K562 (cell line): ENCODE measurements at regions not wholly inside any gene's neighbourhood (a gene's known extent, or its start where the extent isn't known, plus 50 kb on each side); places are given as distances from the start of the nearest gene placed in this dataset.

ENCODE experiments used
- ATAC-seq: fragments of 200-7000 bp; cut with Tn5 transposase; 3 replicates; pipeline ENCODE4 v1.9.1; 2020; ENCODE audit warnings: moderate library complexity
- BruUV-seq: library from RNA; stranded (reverse); fragments of 400-500 nt; replicated peaks from 2 replicates; lab custom pipeline; 2021; lab: Mats Ljungman, UMichigan
- CTCF ChIA-PET: fragments of 300-600 bp; formaldehyde crosslinking; extraction: SDS; loops from one replicate; lab custom pipeline; 2021; ENCODE audit warnings: low intra/inter-chr PET ratio; lab: Yijun Ruan, JAX
- POLR2A ChIA-PET: fragments of 300-600, 350-650 bp; sonication (Branson Sonifier 250); formaldehyde crosslinking; extraction: SDS; loops from one replicate; lab custom pipeline; 2021; ENCODE audit warnings: antibody characterized with exemption, inconsistent platforms; lab: Yijun Ruan, JAX
- DNase-seq, 4 experiments: peaks; one replicate each; pipeline versions ENCODE4 v3.0.0 to v3.0.0-alpha.2; 2011 to 2018; ENCODE audit warnings: low spot score in 3 of 4, mixed read lengths in 3 of 4; ENCODE audit errors: extremely low read depth in 1 of 4
- FAIRE-seq: peaks from 2 replicates; lab custom pipeline; 2011; peaks lifted over from hg19 to GRCh38; lab: Jason Lieb, UNC
- H2AFZ ChIP-seq: 2 replicates; pipeline ENCODE4 v1.6.0; 2011; ENCODE audit warnings: low read depth, low read length, control low read depth, inconsistent platforms
- H3K27ac ChIP-seq: fragments of 200-600 bp; 3 replicates; pipeline ENCODE4 v1.8.0; 2011; ENCODE audit warnings: low read depth, mild to moderate bottlenecking, control low read depth, inconsistent platforms, low read length, moderate library complexity, mixed read lengths; ENCODE audit errors: extremely low read depth
- H3K27me3 ChIP-seq, 2 experiments: fragments of 300-600 bp in 1 of 2; 2 replicates in 1 of 2; 3 replicates in 1 of 2; pipeline versions ENCODE4 v1.6.0 to v1.8.0; 2011; ENCODE audit warnings: inconsistent platforms in 2 of 2, low read length in 2 of 2, mild to moderate bottlenecking in 1 of 2, mixed read lengths in 1 of 2, moderate library complexity in 1 of 2; ENCODE audit not compliant: control insufficient read depth in 2 of 2, insufficient read depth in 2 of 2
- H3K36me3 ChIP-seq: fragments of 300-600 bp; 3 replicates; pipeline ENCODE4 v1.8.0; 2011; ENCODE audit warnings: mild to moderate bottlenecking, low read length, inconsistent platforms; ENCODE audit not compliant: control insufficient read depth, insufficient read depth
- H3K4me1 ChIP-seq, 2 experiments: fragments of 200-600 bp in 1 of 2; replicated peaks in 1 of 2; 2 replicates in 1 of 2; 3 replicates in 1 of 2; pipeline versions ENCODE4 v1.5.1 to v1.8.0; 2011; ENCODE audit warnings: inconsistent platforms in 2 of 2, low read length in 2 of 2, mild to moderate bottlenecking in 1 of 2, mixed read lengths in 1 of 2, moderate library complexity in 1 of 2; ENCODE audit not compliant: control insufficient read depth in 2 of 2, insufficient read depth in 2 of 2
- H3K4me2 ChIP-seq: 2 replicates; pipeline ENCODE4 v1.6.1; 2011; ENCODE audit warnings: low read length, control low read depth, inconsistent platforms, mixed read lengths; ENCODE audit not compliant: insufficient read depth
- H3K4me3 ChIP-seq: fragments of 200-600 bp; sonication (generic), shearing (Covaris generic); 2 replicates; pipeline ENCODE4 v1.5.1; 2016; ENCODE audit warnings: control low read depth, inconsistent platforms
- H3K79me2 ChIP-seq: fragments of 200-600 bp; 3 replicates; pipeline ENCODE4 v1.8.0; 2011; ENCODE audit warnings: low read length, inconsistent platforms; ENCODE audit not compliant: control insufficient read depth, insufficient read depth
- H3K9ac ChIP-seq, 2 experiments: 2 replicates each; pipeline versions ENCODE4 v1.6.0 to v1.6.1; 2011; ENCODE audit warnings: low read depth in 2 of 2, low read length in 2 of 2, control low read depth in 1 of 2, inconsistent platforms in 1 of 2, mild to moderate bottlenecking in 1 of 2, mixed read lengths in 1 of 2; ENCODE audit not compliant: insufficient read depth in 1 of 2
- H3K9me1 ChIP-seq: one replicate; pipeline ENCODE4 v1.6.0; 2011; ENCODE audit warnings: inconsistent platforms, mild to moderate bottlenecking, low read length, moderate library complexity; ENCODE audit not compliant: control insufficient read depth, insufficient read depth
- H3K9me3 ChIP-seq: replicated peaks from 2 replicates; pipeline ENCODE4 v1.5.1; 2011; ENCODE audit warnings: low read depth, low read length, inconsistent platforms; ENCODE audit not compliant: control insufficient read depth, insufficient read depth
- H4K20me1 ChIP-seq: replicated peaks from 2 replicates; pipeline ENCODE4 v1.6.1; 2011; ENCODE audit warnings: low read length, inconsistent platforms, mixed read lengths; ENCODE audit not compliant: control insufficient read depth, insufficient read depth
- ARHGAP35 ChIP-seq: fragments of 450-650 bp; IDR thresholded peaks from 2 replicates; pipeline ENCODE4 v1.6.1; 2018; ENCODE audit not compliant: partially characterized antibody
- ATF7 ChIP-seq: fragments of 450-650 bp; IDR thresholded peaks from 2 replicates; pipeline ENCODE4 v1.7.1; 2014; ENCODE audit warnings: mild to moderate bottlenecking, moderate library complexity
- CAMTA2 ChIP-seq: fragments of 250-450 bp; sonication (Bioruptor Pico); conservative IDR thresholded peaks from 2 replicates; pipeline ENCODE4 v1.5.1; 2022
- EHMT2 ChIP-seq: fragments of 450-650 bp; IDR thresholded peaks from 2 replicates; pipeline ENCODE4 v1.6.1; 2018; ENCODE audit warnings: antibody characterized with exemption
- FUS ChIP-seq: fragments of 200-400 bp; formaldehyde crosslinking; optimal IDR thresholded peaks from 2 replicates; pipeline ENCODE3; 2017; ENCODE audit warnings: low read depth, low read length
- HLTF ChIP-seq: fragments of 450-650 bp; IDR thresholded peaks from 2 replicates; pipeline ENCODE4 v1.6.1; 2016
- KLF10 ChIP-seq: fragments of 250-450 bp; sonication (Bioruptor Pico); IDR thresholded peaks from 2 replicates; pipeline ENCODE4 v1.6.1; 2021; ENCODE audit warnings: matching md5 sums
- PML ChIP-seq: IDR thresholded peaks from 2 replicates; pipeline ENCODE4 v1.6.1; 2012; ENCODE audit warnings: low read length, inconsistent platforms
- RFX7 ChIP-seq: fragments of 250-450 bp; sonication (Bioruptor Pico); IDR thresholded peaks from 2 replicates; pipeline ENCODE4 v1.5.1; 2021; ENCODE audit warnings: mild to moderate bottlenecking
- SIRT6 ChIP-seq: IDR thresholded peaks from one replicate; pipeline ENCODE4 v1.6.1; 2012; ENCODE audit warnings: low read depth, mild to moderate bottlenecking, control low read depth, inconsistent platforms, low read length, moderate library complexity
- SMARCA4 ChIP-seq: fragments of 450-650 bp; IDR thresholded peaks from 2 replicates; pipeline ENCODE4 v1.6.1; 2016
- SP2 ChIP-seq: IDR thresholded peaks from 2 replicates; pipeline ENCODE4 v1.6.1; 2011; ENCODE audit warnings: mild to moderate bottlenecking, low read depth, low read length, moderate library complexity; ENCODE audit not compliant: poor library complexity, severe bottlenecking; ENCODE audit errors: extremely low read depth
- ZFP1 ChIP-seq: fragments of 450-650 bp; formaldehyde crosslinking; IDR thresholded peaks from 2 replicates; pipeline ENCODE4 v1.4.0; 2020; ENCODE audit warnings: mild to moderate bottlenecking, mixed read lengths
- ZNF133 ChIP-seq: fragments of 250-450 bp; sonication (Bioruptor Pico); IDR thresholded peaks from 2 replicates; pipeline ENCODE4 v1.4.0; 2020; ENCODE audit warnings: mild to moderate bottlenecking
- WGBS: fragments of 100-300 bp; shearing (Covaris generic); methylation state at CpG from one replicate; pipeline ENCODE4 v1.1.6; 2016; ENCODE audit warnings: low coverage, mixed read lengths; ENCODE audit not compliant: insufficient coverage; ENCODE audit errors: missing lambda C conversion rate; 5-methylcytosine and 5-hydroxymethylcytosine counted together
- in situ Hi-C: fragments of 300-500 bp; cut with MboI; formaldehyde crosslinking; loops from 4 replicates; pipeline ENCODE4 v1.15.0; 2018; ENCODE audit warnings: inconsistent platforms, mixed read lengths
- intact Hi-C: fragments of 100-400 bp; cut with micrococcal nuclease; formaldehyde crosslinking; loops from 2 replicates; pipeline ENCODE4 v1.14.2; 2022
- TF ChIP-seq, protein P1 (sequence below): IDR thresholded peaks from 2 replicates; pipeline ENCODE4 v1.6.1; 2014; ENCODE audit warnings: antibody characterized with exemption
- TF ChIP-seq, protein P2 (sequence below): fragments of 200-800 bp; sonication (Bioruptor generic); IDR thresholded peaks from 2 replicates; pipeline ENCODE4 v1.6.1; 2017; ENCODE audit warnings: missing genetic modification characterization, missing compliant biosample characterization
- TF ChIP-seq, protein P3 (sequence below): fragments of 450-650 bp; IDR thresholded peaks from 2 replicates; pipeline ENCODE4 v1.6.1; 2016; ENCODE audit warnings: antibody characterized with exemption
- TF ChIP-seq, protein P4 (sequence below): fragments of 250-450 bp; sonication (Bioruptor Pico); IDR thresholded peaks from 2 replicates; pipeline ENCODE4 v1.8.0; 2021; ENCODE audit warnings: moderate library complexity, mild to moderate bottlenecking, inconsistent platforms

DNA sequence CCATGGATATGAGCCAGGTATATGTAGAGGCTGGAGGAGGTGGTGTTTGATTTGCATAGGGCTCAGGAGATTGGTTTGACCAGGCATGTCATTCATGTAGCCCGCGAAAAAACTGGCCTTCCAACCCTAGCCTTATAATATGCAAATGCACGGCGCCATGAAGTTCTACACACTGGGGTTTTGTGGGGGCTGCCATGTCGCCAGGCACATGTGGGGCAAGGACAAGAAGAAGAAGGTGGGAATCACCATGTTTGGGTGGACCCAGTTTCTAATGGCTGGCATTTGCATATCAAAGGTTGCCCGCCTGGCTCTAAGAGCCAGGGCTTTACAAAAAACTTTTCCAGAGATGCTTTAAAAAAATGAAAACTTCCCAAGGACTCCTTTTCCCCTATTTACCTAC is 1251.0 kb downstream of the PCDH18 start:
- DNase-seq (no peak), FAIRE-seq (no peak)
- Histone ChIP-seq H3K4me2 (no peak overlapping the region), H3K9me1 (no peaks in the 10 kb centered on the region), H3K79me2 (no peaks in the 10 kb centered on the region)
- CTCF ChIA-PET, result no interaction called here
- TF ChIP-seq KLF10 (CRISPR knock-in tag), result no peak
- TF ChIP-seq RFX7 (CRISPR knock-in tag), result no peak
- TF ChIP-seq EHMT2, result no peak
- TF ChIP-seq, protein P1, sequence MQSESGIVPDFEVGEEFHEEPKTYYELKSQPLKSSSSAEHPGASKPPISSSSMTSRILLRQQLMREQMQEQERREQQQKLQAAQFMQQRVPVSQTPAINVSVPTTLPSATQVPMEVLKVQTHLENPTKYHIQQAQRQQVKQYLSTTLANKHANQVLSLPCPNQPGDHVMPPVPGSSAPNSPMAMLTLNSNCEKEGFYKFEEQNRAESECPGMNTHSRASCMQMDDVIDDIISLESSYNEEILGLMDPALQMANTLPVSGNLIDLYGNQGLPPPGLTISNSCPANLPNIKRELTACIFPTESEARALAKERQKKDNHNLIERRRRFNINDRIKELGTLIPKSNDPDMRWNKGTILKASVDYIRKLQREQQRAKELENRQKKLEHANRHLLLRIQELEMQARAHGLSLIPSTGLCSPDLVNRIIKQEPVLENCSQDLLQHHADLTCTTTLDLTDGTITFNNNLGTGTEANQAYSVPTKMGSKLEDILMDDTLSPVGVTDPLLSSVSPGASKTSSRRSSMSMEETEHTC, result no peak
- TF ChIP-seq, protein P2, sequence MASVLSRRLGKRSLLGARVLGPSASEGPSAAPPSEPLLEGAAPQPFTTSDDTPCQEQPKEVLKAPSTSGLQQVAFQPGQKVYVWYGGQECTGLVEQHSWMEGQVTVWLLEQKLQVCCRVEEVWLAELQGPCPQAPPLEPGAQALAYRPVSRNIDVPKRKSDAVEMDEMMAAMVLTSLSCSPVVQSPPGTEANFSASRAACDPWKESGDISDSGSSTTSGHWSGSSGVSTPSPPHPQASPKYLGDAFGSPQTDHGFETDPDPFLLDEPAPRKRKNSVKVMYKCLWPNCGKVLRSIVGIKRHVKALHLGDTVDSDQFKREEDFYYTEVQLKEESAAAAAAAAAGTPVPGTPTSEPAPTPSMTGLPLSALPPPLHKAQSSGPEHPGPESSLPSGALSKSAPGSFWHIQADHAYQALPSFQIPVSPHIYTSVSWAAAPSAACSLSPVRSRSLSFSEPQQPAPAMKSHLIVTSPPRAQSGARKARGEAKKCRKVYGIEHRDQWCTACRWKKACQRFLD (CRISPR knock-in tag), result no peak
- TF ChIP-seq, protein P3, sequence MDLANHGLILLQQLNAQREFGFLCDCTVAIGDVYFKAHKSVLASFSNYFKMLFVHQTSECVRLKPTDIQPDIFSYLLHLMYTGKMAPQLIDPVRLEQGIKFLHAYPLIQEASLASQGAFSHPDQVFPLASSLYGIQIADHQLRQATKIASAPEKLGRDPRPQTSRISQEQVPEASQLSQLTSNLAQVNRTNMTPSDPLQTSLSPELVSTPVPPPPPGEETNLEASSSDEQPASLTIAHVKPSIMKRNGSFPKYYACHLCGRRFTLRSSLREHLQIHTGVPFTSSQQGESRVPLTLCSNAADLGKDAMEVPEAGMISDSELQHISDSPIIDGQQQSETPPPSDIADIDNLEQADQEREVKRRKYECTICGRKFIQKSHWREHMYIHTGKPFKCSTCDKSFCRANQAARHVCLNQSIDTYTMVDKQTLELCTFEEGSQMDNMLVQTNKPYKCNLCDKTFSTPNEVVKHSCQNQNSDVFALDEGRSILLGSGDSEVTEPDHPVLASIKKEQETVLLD, result no peak
- no peak for TF ChIP-seq PML
- TF ChIP-seq ARHGAP35, result no peak
- TF ChIP-seq ZFP1, result no peak
- no peak for TF ChIP-seq ATF7
- TF ChIP-seq SP2, result no peak
- TF ChIP-seq SMARCA4, result no peak
- no peak for TF ChIP-seq HLTF
- no peak for TF ChIP-seq ZNF133 (CRISPR knock-in tag)
- TF ChIP-seq SIRT6, result no peak
- no peak for TF ChIP-seq CAMTA2 (CRISPR knock-in tag)
- TF ChIP-seq FUS, result no peak
- TF ChIP-seq, protein P4, sequence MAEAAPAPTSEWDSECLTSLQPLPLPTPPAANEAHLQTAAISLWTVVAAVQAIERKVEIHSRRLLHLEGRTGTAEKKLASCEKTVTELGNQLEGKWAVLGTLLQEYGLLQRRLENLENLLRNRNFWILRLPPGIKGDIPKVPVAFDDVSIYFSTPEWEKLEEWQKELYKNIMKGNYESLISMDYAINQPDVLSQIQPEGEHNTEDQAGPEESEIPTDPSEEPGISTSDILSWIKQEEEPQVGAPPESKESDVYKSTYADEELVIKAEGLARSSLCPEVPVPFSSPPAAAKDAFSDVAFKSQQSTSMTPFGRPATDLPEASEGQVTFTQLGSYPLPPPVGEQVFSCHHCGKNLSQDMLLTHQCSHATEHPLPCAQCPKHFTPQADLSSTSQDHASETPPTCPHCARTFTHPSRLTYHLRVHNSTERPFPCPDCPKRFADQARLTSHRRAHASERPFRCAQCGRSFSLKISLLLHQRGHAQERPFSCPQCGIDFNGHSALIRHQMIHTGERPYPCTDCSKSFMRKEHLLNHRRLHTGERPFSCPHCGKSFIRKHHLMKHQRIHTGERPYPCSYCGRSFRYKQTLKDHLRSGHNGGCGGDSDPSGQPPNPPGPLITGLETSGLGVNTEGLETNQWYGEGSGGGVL (CRISPR knock-in tag), result no peak
- TF ChIP-seq, all 486 proteins: peak for 0
- Histone ChIP-seq H3K36me3 (no peaks in the 10 kb centered on the region), H2AFZ (no peak overlapping the region), H3K4me1 (no peaks in the 10 kb centered on the region), H4K20me1 (no peaks in the 10 kb centered on the region), H3K4me3 (no peak overlapping the region), H3K9me3 (no peaks in the 10 kb centered on the region), H3K9ac (no peak overlapping the region), H3K27me3 (no peaks in the 10 kb centered on the region), H3K27ac (no peak overlapping the region)
- intact Hi-C loops, result no loop called here
- in situ Hi-C loops, result no loop called here
- no peak for ATAC-seq
- 2% methylated on average over 6 of the region's 6 CpGs for WGBS
- BruUV-seq, result no TSS peak
- POLR2A ChIA-PET, result no interaction called here
